WTC11 (cell line): ENCODE measurements at regions not wholly inside any gene's neighbourhood (a gene's known extent, or its start where the extent isn't known, plus 50 kb on each side); places are given as distances from the start of the nearest gene placed in this dataset.

Experiments
- TF ChIP-seq, protein P1 (sequence below): sonication (generic); formaldehyde crosslinking; IDR thresholded peaks from 2 replicates; pipeline ENCODE4 v1.8.1; 2022; ENCODE audit warnings: missing genetic modification reagents, borderline replicate concordance
- TF ChIP-seq, protein P2 (sequence below): sonication (generic); formaldehyde crosslinking; IDR thresholded peaks from 2 replicates; pipeline ENCODE4 v1.8.0; 2022; ENCODE audit warnings: mild to moderate bottlenecking, missing genetic modification reagents

DNA sequence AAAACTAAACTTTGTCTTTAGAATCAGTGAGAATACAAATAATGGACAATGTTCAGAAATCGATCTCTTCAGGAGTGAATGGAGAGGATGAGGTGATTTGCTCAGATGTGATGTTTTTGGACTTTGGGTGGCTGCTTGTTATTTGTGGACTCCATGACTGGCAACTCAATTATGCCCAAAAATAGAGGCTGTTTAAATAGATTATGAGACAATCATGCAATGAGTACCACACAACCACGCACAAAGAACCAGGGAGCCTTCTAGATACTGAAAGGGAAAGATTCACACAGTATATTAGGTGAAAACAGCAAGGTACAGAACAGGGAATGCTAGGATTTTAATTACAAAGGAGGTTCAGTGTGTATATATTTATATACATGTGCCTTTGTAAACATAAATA, 141.3 kb upstream of the ANK3 start:
- TF ChIP-seq, protein P1, sequence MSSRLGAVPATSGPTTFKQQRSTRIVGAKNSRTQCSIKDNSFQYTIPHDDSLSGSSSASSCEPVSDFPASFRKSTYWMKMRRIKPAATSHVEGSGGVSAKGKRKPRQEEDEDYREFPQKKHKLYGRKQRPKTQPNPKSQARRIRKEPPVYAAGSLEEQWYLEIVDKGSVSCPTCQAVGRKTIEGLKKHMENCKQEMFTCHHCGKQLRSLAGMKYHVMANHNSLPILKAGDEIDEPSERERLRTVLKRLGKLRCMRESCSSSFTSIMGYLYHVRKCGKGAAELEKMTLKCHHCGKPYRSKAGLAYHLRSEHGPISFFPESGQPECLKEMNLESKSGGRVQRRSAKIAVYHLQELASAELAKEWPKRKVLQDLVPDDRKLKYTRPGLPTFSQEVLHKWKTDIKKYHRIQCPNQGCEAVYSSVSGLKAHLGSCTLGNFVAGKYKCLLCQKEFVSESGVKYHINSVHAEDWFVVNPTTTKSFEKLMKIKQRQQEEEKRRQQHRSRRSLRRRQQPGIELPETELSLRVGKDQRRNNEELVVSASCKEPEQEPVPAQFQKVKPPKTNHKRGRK (CRISPR knock-in tag): no peak
- TF ChIP-seq, protein P2, sequence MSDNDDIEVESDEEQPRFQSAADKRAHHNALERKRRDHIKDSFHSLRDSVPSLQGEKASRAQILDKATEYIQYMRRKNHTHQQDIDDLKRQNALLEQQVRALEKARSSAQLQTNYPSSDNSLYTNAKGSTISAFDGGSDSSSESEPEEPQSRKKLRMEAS (CRISPR knock-in tag): no peak
